Activated naive CD8-positive, alpha-beta T cell treated with anti-CD3 and anti-CD28 coated beads for 36 hours (primary cell): ENCODE measurements at regions not wholly inside any gene's neighbourhood (a gene's known extent, or its start where the extent isn't known, plus 50 kb on each side); places are given as distances from the start of the nearest gene placed in this dataset.
"Not testable (repeated sequence)": the region's sequence is repeated elsewhere in the genome, so short reads cannot be mapped to it uniquely, and the experiment has no call there.

Experiments used
- DNase-seq: peaks from one replicate; pipeline ENCODE4 v3.0.0; 2021
- H3K27ac Mint-ChIP-seq: one replicate; pipeline ENCODE4 v1.8.0; 2022; ENCODE audit warnings: mild to moderate bottlenecking, moderate library complexity, mixed read lengths
- H3K27me3 Mint-ChIP-seq: one replicate; pipeline ENCODE4 v1.8.0; 2022; ENCODE audit warnings: mild to moderate bottlenecking, mixed read lengths
- H3K36me3 Mint-ChIP-seq: one replicate; pipeline ENCODE4 v1.8.0; 2021; ENCODE audit warnings: mild to moderate bottlenecking, mixed read lengths
- H3K4me1 Mint-ChIP-seq: one replicate; pipeline ENCODE4 v1.8.0; 2021; ENCODE audit warnings: mixed read lengths
- H3K4me3 Mint-ChIP-seq: one replicate; pipeline ENCODE4 v1.8.0; 2022; ENCODE audit warnings: mild to moderate bottlenecking, moderate library complexity, mixed read lengths
- H3K9me3 Mint-ChIP-seq: one replicate; pipeline ENCODE4 v1.8.0; 2022; ENCODE audit warnings: mixed read lengths

DNA sequence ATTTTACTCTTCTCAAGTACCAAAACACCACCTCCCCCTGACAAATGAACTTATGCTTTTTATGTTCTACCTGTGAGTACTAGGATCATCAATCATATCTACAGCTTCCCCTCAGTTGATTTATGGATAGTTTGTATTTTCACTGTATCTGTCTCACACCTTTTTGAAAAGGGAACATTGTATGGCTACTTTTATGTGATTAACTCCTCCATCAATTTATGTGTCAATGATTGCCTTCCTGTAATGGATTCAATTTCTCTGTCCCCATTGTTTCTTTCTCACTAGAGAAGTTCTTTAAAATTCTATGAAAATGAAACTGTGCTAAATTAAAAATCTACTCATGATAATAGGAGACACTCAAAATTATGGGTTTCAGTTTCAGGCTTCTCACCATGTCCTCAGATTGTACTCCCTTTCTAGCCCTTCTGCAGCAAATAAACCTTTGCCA, 935.0 kb downstream of the TRIB2 start:
- H3K27ac Mint-ChIP-seq, result no peak overlapping the region
- H3K4me1 Mint-ChIP-seq, result no peaks in the 10 kb centered on the region
- no peaks in the 10 kb centered on the region for H3K36me3 Mint-ChIP-seq
- DNase-seq, result no peak
- no peaks in the 10 kb centered on the region for H3K27me3 Mint-ChIP-seq
- peaks cover 9% of the 10 kb centered on the region for H3K9me3 Mint-ChIP-seq
- H3K4me3 Mint-ChIP-seq, result no peak overlapping the region

DNA sequence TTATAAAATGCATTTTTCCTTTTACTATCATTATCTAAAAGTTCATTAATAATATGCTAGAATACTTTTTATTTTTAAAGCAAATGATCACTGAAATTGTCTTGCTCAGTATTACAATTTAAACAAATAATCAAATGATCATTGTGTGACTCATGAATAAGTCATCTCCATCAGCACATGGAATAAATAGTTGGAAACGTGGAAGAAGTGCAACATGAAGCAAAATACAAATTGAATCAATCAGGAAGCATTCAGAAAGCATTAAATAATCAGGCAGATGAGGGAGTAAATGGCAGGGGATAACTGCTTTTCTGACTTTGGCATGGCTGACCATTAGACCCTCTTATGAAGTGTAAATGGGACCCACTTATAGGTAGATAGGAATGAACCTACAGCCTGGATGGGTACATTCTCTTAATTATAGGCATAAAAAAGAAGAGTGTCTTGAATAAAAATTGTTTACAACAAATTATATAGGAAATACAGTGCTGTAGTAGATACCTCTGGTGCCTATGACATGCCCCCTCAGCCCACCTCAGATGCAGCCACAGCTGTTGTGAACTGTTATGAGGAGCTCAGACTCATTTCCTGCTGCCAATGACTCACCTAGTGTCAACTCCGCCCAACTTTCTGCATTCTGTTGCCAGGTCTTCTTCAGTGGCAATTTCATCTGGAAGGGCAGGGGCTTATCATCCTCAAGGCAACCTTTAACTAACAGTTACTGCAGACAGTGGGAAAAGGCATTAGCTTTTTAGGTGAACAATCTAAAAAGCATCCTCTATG, 936.0 kb downstream of the TRIB2 start:
- no peaks in the 10 kb centered on the region for H3K4me1 Mint-ChIP-seq
- no peak for DNase-seq
- no peaks in the 10 kb centered on the region for H3K27me3 Mint-ChIP-seq
- H3K36me3 Mint-ChIP-seq, result no peaks in the 10 kb centered on the region
- H3K27ac Mint-ChIP-seq, result no peak overlapping the region
- peaks cover 7% of the 10 kb centered on the region for H3K9me3 Mint-ChIP-seq
- no peak overlapping the region for H3K4me3 Mint-ChIP-seq

GRCh38 chr2:13654416-13654815, 937.7 kb downstream of the TRIB2 start:
- no peak overlapping the region for H3K4me3 Mint-ChIP-seq
- no peak overlapping the region for H3K27ac Mint-ChIP-seq
- DNase-seq, result no peak
- no peaks in the 10 kb centered on the region for H3K27me3 Mint-ChIP-seq
- peaks cover 7% of the 10 kb centered on the region for H3K9me3 Mint-ChIP-seq
- H3K4me1 Mint-ChIP-seq, result no peaks in the 10 kb centered on the region
- H3K36me3 Mint-ChIP-seq, result no peaks in the 10 kb centered on the region

GRCh38 chr2:13660231-13660630, 943.5 kb downstream of the TRIB2 start:
- Mint-ChIP-seq H3K4me3 (no peak overlapping the region), H3K27me3 (no peaks in the 10 kb centered on the region), H3K36me3 (no peaks in the 10 kb centered on the region), H3K27ac (no peak overlapping the region), H3K4me1 (no peaks in the 10 kb centered on the region), H3K9me3 (no peaks in the 10 kb centered on the region)
- DNase-seq, result no peak

DNA sequence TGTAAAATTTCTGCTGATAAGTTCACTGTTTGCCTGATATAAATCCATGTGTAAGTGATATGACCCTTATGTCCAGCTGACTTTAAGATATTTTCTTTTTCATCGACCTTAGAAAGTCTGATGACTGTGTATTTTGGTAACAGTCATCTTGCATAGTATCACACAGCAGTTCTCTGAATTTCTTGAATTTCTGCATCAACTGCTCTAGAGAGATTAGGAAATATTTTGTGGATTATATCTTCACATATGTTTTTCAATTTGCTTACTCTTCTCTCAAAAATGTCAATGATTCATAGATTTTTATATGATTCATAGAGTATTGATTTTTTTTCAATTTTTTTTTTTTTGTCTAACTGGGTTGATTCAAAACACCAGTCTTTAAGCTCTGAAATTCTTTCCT, 945.3 kb downstream of the TRIB2 start:
- Mint-ChIP-seq H3K4me1 (no peaks in the 10 kb centered on the region), H3K9me3 (no peaks in the 10 kb centered on the region), H3K4me3 (no peak overlapping the region), H3K27ac (no peak overlapping the region), H3K27me3 (no peaks in the 10 kb centered on the region), H3K36me3 (no peaks in the 10 kb centered on the region)
- no peak for DNase-seq

- Mint-ChIP-seq H3K27ac (no peak overlapping the region), H3K27me3 (no peaks in the 10 kb centered on the region), H3K9me3 (peaks cover 9% of the 10 kb centered on the region), H3K4me1 (no peaks in the 10 kb centered on the region), H3K4me3 (no peak overlapping the region), H3K36me3 (no peaks in the 10 kb centered on the region)
- no peak for DNase-seq
These were observed 950.1 kb downstream of the TRIB2 start for GRCh38 chr2:13666582-13667414.

GRCh38 chr2:13667415-13667757, 950.6 kb downstream of the TRIB2 start:
- H3K4me3 Mint-ChIP-seq, result no peak overlapping the region
- no peak for DNase-seq
- peaks cover 9% of the 10 kb centered on the region for H3K9me3 Mint-ChIP-seq
- no peaks in the 10 kb centered on the region for H3K27me3 Mint-ChIP-seq
- no peak overlapping the region for H3K27ac Mint-ChIP-seq
- no peaks in the 10 kb centered on the region for H3K4me1 Mint-ChIP-seq
- no peaks in the 10 kb centered on the region for H3K36me3 Mint-ChIP-seq

DNA sequence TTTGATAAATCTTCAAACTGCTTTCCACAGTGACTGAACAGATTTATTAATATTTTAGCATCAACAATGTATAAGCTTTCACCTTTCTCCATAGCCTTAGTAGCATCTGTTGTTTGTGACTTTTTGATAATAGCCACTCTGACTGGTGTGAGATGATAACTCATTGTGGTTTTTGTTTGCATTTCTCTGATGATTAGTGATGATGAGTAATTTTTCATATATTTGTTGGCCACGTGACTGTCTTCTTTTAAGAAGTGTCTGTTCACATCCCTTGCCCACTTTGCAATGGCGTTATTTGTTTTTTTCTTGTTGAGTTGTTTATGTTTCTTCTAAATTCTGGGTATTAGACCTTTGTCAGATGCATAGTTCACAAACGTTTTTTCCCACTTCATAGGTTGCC, 952.9 kb downstream of the TRIB2 start:
- no peak overlapping the region for H3K27ac Mint-ChIP-seq
- no peaks in the 10 kb centered on the region for H3K4me1 Mint-ChIP-seq
- H3K9me3 Mint-ChIP-seq, result peaks cover 9% of the 10 kb centered on the region
- H3K27me3 Mint-ChIP-seq, result no peaks in the 10 kb centered on the region
- no peak overlapping the region for H3K4me3 Mint-ChIP-seq
- H3K36me3 Mint-ChIP-seq, result no peaks in the 10 kb centered on the region
- no peak for DNase-seq

DNA sequence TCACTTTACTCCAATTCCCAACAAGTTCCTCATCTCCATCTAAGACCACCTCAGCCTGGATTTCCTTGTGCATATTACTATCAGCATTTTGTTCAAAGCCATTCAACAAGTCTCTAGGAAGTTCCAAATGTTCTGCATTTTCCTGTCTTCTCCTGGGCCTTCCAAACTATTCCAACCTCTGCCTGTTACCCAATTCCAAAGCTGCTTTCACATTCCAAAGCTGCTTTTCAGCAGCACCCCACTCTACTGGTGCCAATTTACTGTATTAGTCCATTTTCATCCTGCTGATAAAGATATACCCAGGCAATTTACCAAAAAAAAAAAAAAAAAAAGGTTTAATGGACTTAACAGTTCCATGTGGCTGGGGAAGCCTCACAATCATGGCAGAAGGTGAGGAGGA, 957.1 kb downstream of the TRIB2 start:
- H3K27me3 Mint-ChIP-seq, H3K4me1 Mint-ChIP-seq, DNase-seq, H3K27ac Mint-ChIP-seq, H3K4me3 Mint-ChIP-seq, H3K36me3 Mint-ChIP-seq: not testable (repeated sequence)
- H3K9me3 Mint-ChIP-seq, result peaks cover 11% of the 10 kb centered on the region

DNA sequence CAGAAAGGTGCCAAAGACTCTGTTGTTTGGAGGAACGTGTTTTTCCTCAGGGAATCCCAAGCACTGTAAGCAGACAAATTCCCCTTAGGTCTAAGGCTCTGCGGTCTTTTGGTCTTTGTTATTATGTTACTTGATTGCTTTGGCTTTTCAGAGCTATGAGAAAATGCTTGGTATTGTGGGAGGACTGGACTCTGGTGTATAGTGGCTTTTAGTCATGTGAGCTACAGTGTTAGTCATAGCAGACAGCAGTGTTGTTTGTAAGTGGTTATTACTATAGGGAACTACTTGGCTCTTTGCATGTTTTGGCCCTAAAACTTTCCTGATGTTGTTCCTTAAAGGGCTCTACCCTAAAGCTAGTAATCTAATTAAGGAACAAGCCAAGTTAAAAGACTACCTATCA, 956.2 kb upstream of the LRATD1 start:
- no peak overlapping the region for H3K27ac Mint-ChIP-seq
- H3K27me3 Mint-ChIP-seq, result no peaks in the 10 kb centered on the region
- no peak overlapping the region for H3K4me3 Mint-ChIP-seq
- H3K4me1 Mint-ChIP-seq, result no peaks in the 10 kb centered on the region
- DNase-seq, result no peak
- no peaks in the 10 kb centered on the region for H3K36me3 Mint-ChIP-seq
- H3K9me3 Mint-ChIP-seq, result peaks cover 3% of the 10 kb centered on the region

- DNase-seq, result no peak
- Mint-ChIP-seq H3K4me1 (no peaks in the 10 kb centered on the region), H3K9me3 (peaks cover 10% of the 10 kb centered on the region), H3K4me3 (no peak overlapping the region), H3K27ac (no peak overlapping the region), H3K27me3 (no peaks in the 10 kb centered on the region), H3K36me3 (no peaks in the 10 kb centered on the region)
These were observed 950.6 kb upstream of the LRATD1 start for GRCh38 chr2:13681936-13682335.

DNA sequence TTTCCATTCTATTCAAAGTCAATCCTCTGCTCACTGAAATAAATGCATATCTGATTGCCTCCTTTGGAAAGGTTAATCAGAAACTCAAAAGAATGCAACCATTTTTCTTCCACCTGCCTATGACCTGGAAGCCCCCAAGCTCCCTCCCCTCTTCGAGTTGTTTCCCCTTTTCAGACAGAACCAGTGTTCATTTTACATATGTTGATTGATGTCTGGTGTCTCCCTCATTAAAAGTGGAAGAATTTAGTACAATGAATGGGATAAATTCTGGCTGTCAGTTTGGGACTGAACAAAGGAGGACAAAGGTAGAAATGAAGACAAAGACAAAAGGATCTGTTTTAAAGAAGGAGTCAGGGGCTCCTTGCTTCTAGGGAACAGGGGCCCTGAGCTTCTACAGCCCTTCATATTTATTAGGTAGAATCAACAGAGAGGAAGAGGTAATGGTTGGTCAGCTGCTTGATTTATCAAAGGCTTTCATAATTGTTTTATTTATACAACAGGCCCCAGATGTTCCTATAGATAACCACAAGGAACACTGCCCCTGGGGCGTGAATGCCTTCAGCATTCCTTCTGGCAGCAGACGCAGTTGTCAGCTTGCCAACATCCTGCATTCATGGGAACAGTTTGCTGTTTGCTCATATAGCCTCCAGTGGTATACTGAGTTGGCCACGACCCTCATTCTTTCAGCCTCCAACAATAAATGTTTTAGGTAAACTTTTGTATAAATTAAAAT, 949.8 kb upstream of the LRATD1 start:
- no peaks in the 10 kb centered on the region for H3K27me3 Mint-ChIP-seq
- H3K36me3 Mint-ChIP-seq, result no peaks in the 10 kb centered on the region
- no peak for DNase-seq

DNA sequence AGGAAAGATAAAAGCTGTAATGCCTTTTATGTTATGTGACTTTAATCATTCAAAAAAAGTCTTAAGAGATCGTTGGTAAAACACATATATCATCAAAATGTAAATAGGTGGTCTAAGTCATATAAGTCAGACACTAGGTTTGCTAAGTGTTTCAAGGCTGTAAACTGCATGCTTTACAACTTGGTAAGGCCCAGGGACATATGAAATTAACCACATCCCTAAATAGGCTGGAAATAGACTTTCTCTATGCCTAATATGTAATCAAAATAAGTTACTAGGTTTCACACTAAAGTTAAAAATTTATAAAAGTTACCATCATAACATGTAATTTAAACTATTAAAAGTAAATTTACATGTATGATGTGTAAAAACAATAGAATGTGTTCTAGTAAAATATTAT, 946.3 kb upstream of the LRATD1 start:
- Mint-ChIP-seq H3K9me3 (peaks cover 13% of the 10 kb centered on the region), H3K27ac (no peak overlapping the region), H3K27me3 (no peaks in the 10 kb centered on the region), H3K4me3 (no peak overlapping the region), H3K36me3 (no peaks in the 10 kb centered on the region), H3K4me1 (no peaks in the 10 kb centered on the region)
- DNase-seq, result no peak

More for the DNA sequence above, 949.8 kb upstream of the LRATD1 start:
- Mint-ChIP-seq H3K27ac (no peak overlapping the region), H3K4me1 (no peaks in the 10 kb centered on the region), H3K4me3 (no peak overlapping the region), H3K9me3 (peaks cover 10% of the 10 kb centered on the region)

- Mint-ChIP-seq H3K4me1 (no peaks in the 10 kb centered on the region), H3K36me3 (no peaks in the 10 kb centered on the region), H3K9me3 (peaks cover 8% of the 10 kb centered on the region), H3K4me3 (no peak overlapping the region), H3K27me3 (no peaks in the 10 kb centered on the region), H3K27ac (no peak overlapping the region)
- DNase-seq, result no peak
These were observed 937.8 kb upstream of the LRATD1 start for GRCh38 chr2:13694673-13695072.

- Mint-ChIP-seq H3K9me3 (peaks cover 6% of the 10 kb centered on the region), H3K27me3 (no peaks in the 10 kb centered on the region), H3K27ac (no peak overlapping the region), H3K4me1 (no peaks in the 10 kb centered on the region), H3K36me3 (no peaks in the 10 kb centered on the region), H3K4me3 (no peak overlapping the region)
- no peak for DNase-seq
These were observed 935.9 kb upstream of the LRATD1 start for GRCh38 chr2:13696601-13697000.
